ENCODE measurements at regions not wholly inside any gene's neighbourhood (a gene's known extent, or its start where the extent isn't known, plus 50 kb on each side); places are given as distances from the start of the nearest gene placed in this dataset.
A peak's percentile ranks its signal among the peaks of the same experiment; 100 is the strongest.

DNA sequence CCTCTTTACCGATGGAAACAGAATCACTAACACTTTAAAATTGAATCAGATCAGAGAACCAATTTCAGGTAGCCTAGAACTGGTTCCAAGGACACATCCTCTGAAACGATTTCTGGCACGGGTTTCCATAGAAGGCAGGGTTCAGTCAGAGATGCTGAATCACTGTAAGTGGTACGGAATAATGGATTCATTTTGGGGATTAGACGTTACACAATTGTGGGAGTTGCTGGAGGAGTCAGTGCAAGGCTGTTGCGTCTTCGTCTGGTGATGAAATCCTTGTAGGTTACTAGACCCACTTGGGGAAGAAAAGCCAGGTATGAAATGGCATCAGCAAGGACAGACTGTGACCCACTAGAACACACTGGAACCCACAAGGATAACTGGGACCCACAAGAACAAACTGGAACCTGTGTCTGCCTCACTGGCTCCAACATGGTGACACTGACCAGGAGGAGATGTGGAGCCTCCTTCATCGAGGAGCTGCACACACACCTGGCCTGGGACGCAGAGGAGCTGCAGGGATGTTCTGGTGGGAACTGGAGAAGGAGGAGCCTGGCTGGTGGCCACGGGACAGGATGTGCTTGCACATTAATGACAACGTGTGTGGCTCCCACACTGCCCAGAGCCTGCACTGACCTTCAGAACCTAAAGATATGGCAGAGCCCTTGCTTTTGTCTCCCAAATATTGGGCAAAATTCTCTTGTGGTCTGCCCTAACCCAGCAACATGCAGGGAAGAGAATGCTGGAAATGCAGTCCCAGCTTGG lies 105.1 kb downstream of the TRAPPC11 start:
- peak overlapping the region in 1 of 21 experiments; percentile 0 for H3K27ac ChIP-seq

DNA sequence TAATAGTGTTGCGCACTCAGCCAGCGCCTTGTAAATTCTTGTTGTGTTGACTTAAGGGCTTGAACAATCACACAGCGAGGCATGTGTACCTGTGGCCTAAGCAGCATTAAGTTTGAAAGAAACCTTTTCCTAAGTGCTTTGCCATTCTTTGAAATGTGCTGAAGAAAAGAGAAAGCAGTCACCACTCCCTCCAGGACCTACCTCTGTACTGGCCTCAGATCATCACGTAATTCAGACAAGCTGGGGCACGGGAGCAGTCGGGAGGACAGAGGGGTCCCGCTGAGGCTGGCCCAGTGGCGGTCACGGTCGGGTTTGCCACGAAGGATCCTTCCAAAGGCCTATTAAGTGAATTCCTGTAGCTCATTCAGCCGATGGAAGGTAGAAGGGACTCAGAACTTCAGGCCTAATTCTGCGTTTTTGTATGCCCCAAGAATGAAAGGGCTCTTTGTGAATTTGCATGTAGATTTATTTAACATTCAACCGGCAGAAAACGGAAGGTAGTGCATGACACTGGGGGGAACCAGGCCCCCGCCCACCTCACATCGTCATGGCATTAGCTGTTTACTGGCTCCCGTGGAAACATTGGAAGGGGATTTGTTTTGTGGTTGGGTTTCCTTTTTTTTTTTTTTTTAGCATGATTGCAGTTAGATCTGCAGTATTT lies 106.3 kb downstream of the TRAPPC11 start:
- H3K27ac ChIP-seq, result peak overlapping the region in 14 of 21 experiments; percentile 17 to 84 (median 50)
- H3K4me3 ChIP-seq, result peak overlapping the region in 1 of 7 experiments; percentile 12

More for the DNA sequence above, 105.1 kb downstream of the TRAPPC11 start:
- H3K4me3 ChIP-seq, result no peak overlapping the region

GRCh38 chr4:183766140-183766539 lies 107.0 kb downstream of the TRAPPC11 start:
- H3K4me3 ChIP-seq, result no peak overlapping the region
- H3K27ac ChIP-seq, result peak overlapping the region in 8 of 21 experiments; percentile 4 to 72 (median 36)

- Histone ChIP-seq H3K27ac (no peak overlapping the region), H3K4me3 (no peak overlapping the region)
These were observed 111.8 kb downstream of the TRAPPC11 start for GRCh38 chr4:183770906-183771305.

- Histone ChIP-seq H3K4me3 (no peak overlapping the region), H3K27ac (no peak overlapping the region)
These were observed 113.3 kb downstream of the TRAPPC11 start for GRCh38 chr4:183772361-183772760.

GRCh38 chr4:183773790-183774189 lies 114.7 kb downstream of the TRAPPC11 start:
- Histone ChIP-seq H3K4me3 (no peak overlapping the region), H3K27ac (no peak overlapping the region)

DNA sequence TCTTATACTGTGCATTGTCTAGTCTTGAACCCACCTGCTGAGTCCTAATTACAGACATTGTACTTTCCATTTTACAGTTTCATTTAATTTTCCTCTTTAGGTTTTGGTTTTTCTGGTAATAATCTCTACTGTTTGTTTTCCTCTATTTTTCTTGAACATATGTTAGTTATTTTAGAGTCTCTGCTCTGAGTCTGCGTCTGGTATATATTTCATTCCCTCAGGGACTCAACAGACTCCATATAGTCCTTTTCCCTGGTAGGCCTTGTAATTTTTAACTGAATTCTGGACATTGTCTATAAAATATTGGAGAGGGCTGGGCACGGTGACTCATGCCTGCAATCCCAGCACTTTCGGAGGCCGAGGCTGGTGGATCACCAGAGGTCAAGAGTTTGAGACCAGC lies 121.8 kb upstream of the STOX2 start:
- H3K4me3 ChIP-seq, result no peak overlapping the region
- no peak overlapping the region for H3K27ac ChIP-seq

DNA sequence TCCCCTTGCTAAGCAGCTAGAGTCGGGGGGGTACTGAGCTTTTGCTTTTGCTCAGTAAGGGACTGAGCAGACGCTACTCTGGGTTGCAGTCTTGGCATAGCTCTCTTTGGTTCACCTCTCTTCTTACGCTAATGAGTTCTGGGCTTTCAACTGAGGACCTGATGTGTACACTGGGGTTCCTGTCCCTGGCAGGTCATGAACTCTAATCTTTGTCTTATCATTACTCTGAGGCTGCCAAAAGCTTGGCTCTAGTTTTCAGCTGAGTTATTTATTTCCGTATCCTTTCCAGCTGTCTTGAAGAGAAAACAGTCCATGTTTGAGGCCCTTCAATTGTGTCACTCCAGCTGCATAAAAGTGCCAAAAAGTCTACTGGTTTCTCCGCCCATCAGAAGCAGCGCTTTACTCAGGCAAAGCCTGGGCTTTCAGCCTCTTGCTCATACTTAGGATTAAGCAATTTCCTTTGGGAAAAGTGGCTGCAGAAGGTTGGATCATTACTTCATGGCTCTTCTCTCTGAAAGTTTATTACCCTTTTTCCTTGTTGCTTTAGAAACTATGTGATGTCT lies 121.0 kb upstream of the STOX2 start:
- Histone ChIP-seq H3K4me3 (no peak overlapping the region), H3K27ac (peak overlapping the region in 1 of 21 experiments; percentile 28)

DNA sequence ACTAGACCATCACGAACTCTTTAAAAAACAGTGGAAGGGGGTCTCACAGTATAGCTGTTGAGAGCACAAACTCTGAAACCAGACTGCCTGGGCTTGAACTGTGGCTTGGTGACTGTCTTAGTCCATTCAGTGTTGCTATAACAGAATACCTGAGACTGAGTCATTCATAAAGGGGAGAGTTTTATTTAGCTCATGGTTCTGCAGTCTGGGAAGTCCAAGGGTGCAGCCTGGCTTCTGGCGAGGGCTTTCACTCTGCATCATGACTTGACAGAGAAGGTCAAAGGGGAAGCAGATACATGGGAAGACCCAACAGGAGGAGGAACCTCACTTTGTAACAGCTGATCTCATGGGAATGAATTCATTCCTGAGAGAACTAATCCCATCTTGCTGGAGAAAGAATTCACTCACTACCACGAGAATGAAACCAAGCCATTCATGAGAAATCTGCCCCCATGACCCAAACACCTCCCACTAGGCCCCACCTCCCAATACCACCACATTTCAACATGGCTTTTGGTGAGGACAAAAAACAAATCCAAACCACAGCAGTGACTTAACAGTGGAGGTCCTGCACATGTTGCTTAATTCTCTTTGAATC lies 116.7 kb upstream of the STOX2 start:
- H3K4me3 ChIP-seq, result no peak overlapping the region
- H3K27ac ChIP-seq, result no peak overlapping the region

GRCh38 chr4:183789657-183790056 lies 115.5 kb upstream of the STOX2 start:
- no peak overlapping the region for H3K4me3 ChIP-seq
- H3K27ac ChIP-seq, result no peak overlapping the region

GRCh38 chr4:183790661-183791060 lies 114.4 kb upstream of the STOX2 start:
- Histone ChIP-seq H3K4me3 (no peak overlapping the region), H3K27ac (no peak overlapping the region)

DNA sequence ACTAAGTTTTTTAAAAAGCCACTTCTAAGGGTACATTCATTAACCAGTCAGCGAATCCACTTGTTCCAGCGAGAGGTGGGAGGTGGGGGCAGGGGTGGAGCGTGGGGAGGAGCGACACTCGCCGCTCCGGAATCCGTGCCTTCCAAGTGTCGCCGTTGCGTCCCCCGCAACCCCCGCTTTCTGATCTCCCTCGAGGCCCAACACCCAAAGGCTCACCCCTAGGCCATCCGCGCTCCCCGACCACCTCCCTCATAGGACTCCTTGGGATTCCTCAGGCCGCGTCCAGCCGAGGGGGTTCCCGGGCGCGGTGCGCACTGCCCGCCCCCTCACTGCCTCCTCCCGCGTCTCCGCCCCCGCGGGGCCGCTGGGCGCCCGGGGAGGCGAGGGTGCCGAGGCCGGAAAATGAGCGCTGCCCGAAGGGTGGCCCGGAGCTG lies 108.1 kb upstream of the STOX2 start:
- H3K27ac ChIP-seq, result peak overlapping the region in 16 of 21 experiments; percentile 2 to 76 (median 68)
- H3K4me3 ChIP-seq, result peak overlapping the region; percentile 42 to 68 (median 49)

DNA sequence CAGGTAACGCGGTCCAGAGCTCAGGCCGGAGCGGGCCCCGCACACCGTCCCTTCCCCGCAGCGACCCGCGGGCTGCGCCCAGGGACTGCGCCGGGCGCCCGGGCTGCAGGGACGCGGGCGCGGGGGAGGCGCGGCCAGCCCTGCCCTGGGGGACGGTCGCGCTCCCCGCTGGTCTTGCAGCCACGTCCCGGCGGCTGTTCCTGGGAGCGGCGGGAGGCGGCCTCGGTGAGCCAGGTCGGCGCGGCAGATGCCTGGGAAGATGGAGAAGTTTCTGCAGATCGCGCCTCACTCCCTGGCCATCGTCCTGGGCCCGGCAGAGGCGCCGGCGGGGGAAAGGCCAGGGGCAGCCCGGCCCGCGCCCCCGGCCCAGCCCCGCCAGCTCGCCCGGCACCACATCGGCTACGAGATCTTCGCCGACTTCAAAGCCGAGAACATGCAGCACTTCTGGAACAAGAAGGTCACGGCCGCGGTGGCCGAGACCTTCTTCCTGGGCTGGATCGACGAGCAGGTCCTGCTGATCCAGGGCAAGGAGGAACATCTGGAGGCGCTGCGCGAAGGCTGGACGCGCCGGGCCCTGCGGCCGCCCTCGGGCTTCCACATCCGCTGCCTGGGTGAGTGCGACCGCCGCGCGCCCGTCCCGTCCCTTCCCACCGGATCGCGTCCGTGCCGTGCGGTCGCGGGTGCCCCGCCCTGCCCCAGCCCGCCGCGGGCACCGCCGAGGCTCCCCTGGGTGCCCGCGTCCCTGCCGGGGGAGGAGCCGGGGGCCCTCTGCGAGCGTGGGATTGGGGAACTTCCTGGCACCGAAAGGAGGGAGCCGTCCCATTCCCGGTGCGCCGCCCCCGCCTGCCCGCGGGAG lies 107.4 kb upstream of the STOX2 start:
- H3K4me3 ChIP-seq, result peak overlapping the region; percentile 42 to 68 (median 49)
- H3K27ac ChIP-seq, result peak overlapping the region in 18 of 21 experiments; percentile 2 to 76 (median 66)

DNA sequence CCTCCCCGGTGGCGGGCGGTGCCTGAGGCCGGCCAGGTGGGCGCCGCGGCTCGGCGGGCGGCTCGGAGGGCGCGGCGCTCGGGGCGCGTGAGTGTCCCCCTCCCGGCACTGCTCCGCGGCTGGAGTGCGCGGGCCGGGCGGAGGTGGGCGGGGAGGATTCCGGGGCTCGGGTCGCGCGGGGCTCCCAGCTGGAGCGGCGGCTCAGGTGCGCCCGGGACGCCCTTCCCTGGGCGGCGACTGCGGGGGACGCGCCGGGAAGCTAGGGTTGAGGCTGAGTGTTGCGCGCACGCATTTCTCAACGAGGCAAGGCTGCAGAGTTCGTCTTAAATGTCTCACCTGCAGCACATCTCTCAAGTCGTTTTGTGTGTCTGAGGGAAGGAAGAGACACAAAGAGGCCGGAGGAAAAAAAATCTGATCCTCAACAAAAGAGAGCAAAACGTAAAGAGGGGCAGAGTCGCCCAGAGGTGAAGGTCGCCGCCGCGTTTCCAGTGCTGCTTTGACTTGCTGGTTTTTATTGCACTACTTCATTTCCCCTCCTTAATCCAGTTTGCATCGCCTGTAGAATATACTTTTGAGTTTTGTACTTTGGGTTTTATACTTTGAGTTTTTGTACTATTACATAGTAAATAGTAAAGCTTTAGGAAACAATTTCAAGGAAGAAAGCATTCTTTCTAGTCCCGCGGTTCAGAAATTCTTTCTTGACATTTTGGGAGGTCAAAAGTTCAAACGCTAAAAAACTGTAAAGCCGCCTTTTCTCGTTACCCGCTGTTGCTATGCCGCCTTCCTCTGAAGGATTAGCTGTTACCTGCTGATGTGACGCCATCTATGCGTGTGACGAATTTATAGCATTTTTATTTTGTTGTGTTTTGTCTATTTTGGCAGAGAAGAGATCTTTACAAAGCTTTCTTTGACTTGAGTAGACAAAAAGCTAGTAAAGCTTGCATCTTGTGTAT lies 106.5 kb upstream of the STOX2 start:
- Histone ChIP-seq H3K27ac (peak overlapping the region in 15 of 21 experiments; percentile 2 to 73 (median 64)), H3K4me3 (peak overlapping the region; percentile 42 to 68 (median 49))

GRCh38 chr4:183801457-183802165 lies 103.5 kb upstream of the STOX2 start:
- H3K27ac ChIP-seq, result no peak overlapping the region
- no peak overlapping the region for H3K4me3 ChIP-seq

DNA sequence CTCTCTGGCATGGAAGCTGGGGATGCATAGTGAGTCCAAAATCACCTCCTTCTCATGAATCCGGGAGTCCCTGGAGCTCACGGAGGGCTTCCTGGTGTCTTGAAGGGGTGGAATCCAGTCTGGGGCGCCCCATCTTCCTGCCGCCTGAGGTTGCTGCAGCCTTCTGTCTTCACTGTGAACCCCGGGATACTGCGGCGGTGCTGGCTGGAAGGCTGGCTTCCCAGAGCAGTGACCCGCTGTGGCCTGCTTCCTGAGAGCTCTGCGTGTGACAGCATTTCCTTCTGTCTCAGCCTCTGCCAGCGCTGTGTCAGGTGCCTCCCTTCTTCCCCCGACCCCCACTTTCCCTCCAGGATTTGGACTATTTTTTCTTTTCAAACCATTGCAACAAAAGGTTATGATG lies 98.8 kb upstream of the STOX2 start:
- Histone ChIP-seq H3K27ac (no peak overlapping the region), H3K4me3 (no peak overlapping the region)

DNA sequence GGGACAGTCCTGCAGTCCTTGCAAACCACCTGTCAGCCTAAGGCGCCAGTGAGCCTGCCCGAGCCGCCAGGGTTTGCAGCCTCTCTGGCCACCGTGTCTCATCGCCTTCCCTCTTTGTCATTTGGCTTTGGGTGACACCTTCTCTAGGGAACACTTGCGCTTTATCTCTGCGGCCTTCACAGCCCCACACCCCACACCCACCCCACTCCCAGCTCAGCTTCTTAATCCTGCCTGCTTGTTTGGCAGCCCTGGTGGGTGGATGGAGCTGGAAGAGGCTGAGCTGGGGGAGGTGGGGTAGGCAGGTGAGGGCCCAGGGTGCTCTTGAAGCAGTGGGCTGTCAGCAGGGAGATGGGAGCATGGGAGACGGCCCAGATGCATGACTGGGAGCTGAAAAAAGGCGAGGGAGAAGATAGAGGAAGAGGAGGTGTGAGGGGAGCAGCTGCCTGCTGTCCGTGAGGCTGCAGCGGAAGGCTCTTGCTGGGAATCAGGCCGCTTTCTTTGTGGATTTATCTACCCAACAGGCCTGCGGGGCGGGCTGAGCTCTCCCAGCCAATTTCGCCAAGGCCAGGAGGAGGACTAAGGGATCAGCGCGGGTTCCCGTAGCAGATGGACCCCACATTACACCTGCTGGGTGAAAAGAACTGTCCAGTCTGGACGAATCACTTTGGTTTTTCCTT lies 97.5 kb upstream of the STOX2 start:
- H3K27ac ChIP-seq, result peak overlapping the region in 2 of 21 experiments; percentile 10 to 11
- no peak overlapping the region for H3K4me3 ChIP-seq
